ENCODE measurements at regions not wholly inside any gene's neighbourhood (a gene's known extent, or its start where the extent isn't known, plus 50 kb on each side); places are given as distances from the start of the nearest gene placed in this dataset.

DNA sequence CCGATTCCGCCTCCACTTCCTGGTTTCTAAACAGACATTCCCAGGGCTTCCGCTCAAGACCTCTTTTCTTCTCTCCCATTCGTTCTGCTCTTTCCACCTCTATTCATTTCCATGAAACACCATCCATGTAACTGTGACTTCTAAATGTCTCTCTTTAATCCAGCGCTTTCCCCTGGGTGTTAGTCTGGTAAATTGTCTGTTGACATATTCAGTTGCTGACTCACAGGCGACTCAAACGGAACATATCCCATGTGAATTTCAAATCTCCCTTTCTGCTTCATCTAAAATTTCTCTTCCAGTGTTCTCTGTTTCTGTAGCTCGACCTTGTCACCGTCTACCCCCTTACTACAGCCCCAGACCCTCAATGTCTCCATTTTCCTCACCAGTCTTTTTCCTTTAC, 119.1 kb downstream of the PFKFB3 start:
- no peak for TF ChIP-seq POLR2A (IDR thresholded peaks at IDR 0.05)
- TF ChIP-seq, protein P1, sequence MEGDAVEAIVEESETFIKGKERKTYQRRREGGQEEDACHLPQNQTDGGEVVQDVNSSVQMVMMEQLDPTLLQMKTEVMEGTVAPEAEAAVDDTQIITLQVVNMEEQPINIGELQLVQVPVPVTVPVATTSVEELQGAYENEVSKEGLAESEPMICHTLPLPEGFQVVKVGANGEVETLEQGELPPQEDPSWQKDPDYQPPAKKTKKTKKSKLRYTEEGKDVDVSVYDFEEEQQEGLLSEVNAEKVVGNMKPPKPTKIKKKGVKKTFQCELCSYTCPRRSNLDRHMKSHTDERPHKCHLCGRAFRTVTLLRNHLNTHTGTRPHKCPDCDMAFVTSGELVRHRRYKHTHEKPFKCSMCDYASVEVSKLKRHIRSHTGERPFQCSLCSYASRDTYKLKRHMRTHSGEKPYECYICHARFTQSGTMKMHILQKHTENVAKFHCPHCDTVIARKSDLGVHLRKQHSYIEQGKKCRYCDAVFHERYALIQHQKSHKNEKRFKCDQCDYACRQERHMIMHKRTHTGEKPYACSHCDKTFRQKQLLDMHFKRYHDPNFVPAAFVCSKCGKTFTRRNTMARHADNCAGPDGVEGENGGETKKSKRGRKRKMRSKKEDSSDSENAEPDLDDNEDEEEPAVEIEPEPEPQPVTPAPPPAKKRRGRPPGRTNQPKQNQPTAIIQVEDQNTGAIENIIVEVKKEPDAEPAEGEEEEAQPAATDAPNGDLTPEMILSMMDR (IDR thresholded peaks at IDR 0.05), result no peak
